Upper lobe of left lung (tissue), 6 donors: ENCODE measurements at regions not wholly inside any gene's neighbourhood (a gene's known extent, or its start where the extent isn't known, plus 50 kb on each side); places are given as distances from the start of the nearest gene placed in this dataset.

ENCODE experiments used
- ATAC-seq, 2 donors: fragments of 200-7000 bp; cut with Tn5 transposase; one replicate each; pipeline ENCODE4 v1.9.1; 2022; ENCODE audit warnings: mild to moderate bottlenecking in 2 of 2, moderate library complexity in 2 of 2; ENCODE audit not compliant: low FRiP score in 2 of 2
- DNase-seq, 2 donors: peaks; one replicate each; pipeline ENCODE4 v3.0.0-alpha.2; 2019 to 2020
- H3K27ac ChIP-seq, 4 donors: fragments of 200-600 bp; sonication (generic); one replicate each; pipeline ENCODE4 v1.5.1; 2016 to 2019
- H3K27me3 ChIP-seq, 4 donors: fragments of 200-600 bp; sonication (generic); one replicate each; pipeline ENCODE4 v1.5.1; 2017 to 2019
- H3K36me3 ChIP-seq, 4 donors: fragments of 200-600 bp; sonication (generic); one replicate each; pipeline ENCODE4 v1.5.1; 2016 to 2019
- H3K4me1 ChIP-seq, 4 donors: fragments of 200-600 bp; sonication (generic); one replicate each; pipeline ENCODE4 v1.5.1; 2018 to 2019
- H3K4me3 ChIP-seq, 4 donors: fragments of 200-600 bp; sonication (generic); one replicate each; pipeline ENCODE4 v1.5.1; 2017 to 2019; ENCODE audit warnings: mild to moderate bottlenecking in 2 of 4, moderate library complexity in 1 of 4
- H3K9me3 ChIP-seq, 4 donors: fragments of 200-600 bp; sonication (generic); one replicate each; pipeline ENCODE4 v1.5.1; 2018 to 2019
- CTCF ChIP-seq, 6 experiments: fragments of 450-650 bp in 4 of 6; fragments of 200-600 bp in 2 of 6; sonication (generic) in 2 of 6; IDR thresholded peaks; one replicate each; pipeline ENCODE4 v1.5.1; 2016 to 2019; ENCODE audit warnings: antibody characterized with exemption in 6 of 6
- EP300 ChIP-seq, 4 donors: sonication (generic); formaldehyde crosslinking; IDR thresholded peaks; one replicate each; pipeline ENCODE4 v1.5.1; 2017; ENCODE audit warnings: antibody characterized with exemption in 4 of 4, control low read depth in 2 of 4
- POLR2A ChIP-seq, 4 donors: fragments of 450-650 bp; IDR thresholded peaks; one replicate each; pipeline ENCODE4 v1.5.1; 2016 to 2017; ENCODE audit warnings: antibody characterized with exemption in 4 of 4, mild to moderate bottlenecking in 2 of 4
- POLR2AphosphoS5 ChIP-seq, 2 donors: sonication (generic); formaldehyde crosslinking; IDR thresholded peaks; one replicate each; pipeline ENCODE4 v1.5.1; 2017; ENCODE audit warnings: antibody characterized with exemption in 2 of 2
- WGBS, 2 donors: methylation state at CpG; one replicate each; pipeline ENCODE4 v1.1.5; 2017 to 2018; 5-methylcytosine and 5-hydroxymethylcytosine counted together
- donor health status: DM: no; HTN: no; CAD: no; lungs with moderate emphysema.
- donor health status: DM: no; HTN: yes; CAD: no; lungs with severe emphysema.

- WGBS, 2 donors = 78 to 82% methylated on average over 3 of the region's 3 CpGs
- no peaks in the 10 kb centered on the region for H3K4me1 ChIP-seq
Measured at GRCh38 chr5:109601736-109602135, 88.0 kb upstream of the MAN2A1 start.

GRCh38 chr5:109597893-109598292, 91.8 kb upstream of the MAN2A1 start:
- TF ChIP-seq CTCF (IDR thresholded peaks at IDR 0.05) (no peak), POLR2A (IDR thresholded peaks at IDR 0.05) (no peak), EP300 (IDR thresholded peaks at IDR 0.05) (no peak), POLR2AphosphoS5 (IDR thresholded peaks at IDR 0.05) (no peak)
- Histone ChIP-seq H3K9me3 (no peaks in the 10 kb centered on the region), H3K36me3 (no peaks in the 10 kb centered on the region), H3K27ac (no peak overlapping the region), H3K4me1 (no peaks in the 10 kb centered on the region), H3K4me3 (no peak overlapping the region), H3K27me3 (no peaks in the 10 kb centered on the region)
- no peak for DNase-seq
- ATAC-seq = no peak
- WGBS, 2 donors = 77 to 80% methylated on average over 4 of the region's 4 CpGs

More at GRCh38 chr5:109601736-109602135, 88.0 kb upstream of the MAN2A1 start:
- H3K27me3 ChIP-seq = no peaks in the 10 kb centered on the region
- no peaks in the 10 kb centered on the region for H3K9me3 ChIP-seq
- ATAC-seq = no peak
- H3K36me3 ChIP-seq = no peaks in the 10 kb centered on the region
- no peak for DNase-seq
- no peak overlapping the region for H3K27ac ChIP-seq
- H3K4me3 ChIP-seq = no peak overlapping the region
- no peak for TF ChIP-seq CTCF (IDR thresholded peaks at IDR 0.05)
- no peak for TF ChIP-seq POLR2AphosphoS5 (IDR thresholded peaks at IDR 0.05)

GRCh38 chr5:109594217-109594616, 95.5 kb upstream of the MAN2A1 start:
- Histone ChIP-seq H3K36me3 (no peaks in the 10 kb centered on the region), H3K27me3 (no peaks in the 10 kb centered on the region), H3K9me3 (no peaks in the 10 kb centered on the region), H3K4me1 (no peaks in the 10 kb centered on the region), H3K4me3 (no peak overlapping the region), H3K27ac (no peak overlapping the region)
- WGBS, 2 donors = 70 to 78% methylated on average over 3 of the region's 3 CpGs
- TF ChIP-seq EP300 (IDR thresholded peaks at IDR 0.05) (no peak), CTCF (IDR thresholded peaks at IDR 0.05) (no peak), POLR2A (IDR thresholded peaks at IDR 0.05) (no peak)
- no peak for ATAC-seq
- DNase-seq = no peak

- TF ChIP-seq POLR2A (IDR thresholded peaks at IDR 0.05) (no peak), CTCF (IDR thresholded peaks at IDR 0.05) (no peak), EP300 (IDR thresholded peaks at IDR 0.05) (no peak), POLR2AphosphoS5 (IDR thresholded peaks at IDR 0.05) (no peak)
- H3K9me3 ChIP-seq = no peaks in the 10 kb centered on the region
- 91% methylated on average over 3 of the region's 3 CpGs for WGBS, 2 donors
- H3K4me1 ChIP-seq = no peaks in the 10 kb centered on the region
- no peaks in the 10 kb centered on the region for H3K36me3 ChIP-seq
- DNase-seq = no peak
- no peaks in the 10 kb centered on the region for H3K27me3 ChIP-seq
- H3K27ac ChIP-seq = no peak overlapping the region
- H3K4me3 ChIP-seq = no peak overlapping the region
- ATAC-seq = no peak
Measured at GRCh38 chr5:109590799-109591198, 98.9 kb upstream of the MAN2A1 start.

GRCh38 chr5:109589986-109590385, 99.7 kb upstream of the MAN2A1 start:
- no peak overlapping the region for H3K27ac ChIP-seq
- no peaks in the 10 kb centered on the region for H3K4me1 ChIP-seq
- no peaks in the 10 kb centered on the region for H3K27me3 ChIP-seq
- ATAC-seq = no peak
- WGBS, 2 donors = 66 to 67% methylated on average over 4 of the region's 4 CpGs
- no peaks in the 10 kb centered on the region for H3K9me3 ChIP-seq
- H3K4me3 ChIP-seq = no peak overlapping the region
- no peak for DNase-seq
- TF ChIP-seq POLR2AphosphoS5 (IDR thresholded peaks at IDR 0.05) (no peak), EP300 (IDR thresholded peaks at IDR 0.05) (no peak), CTCF (IDR thresholded peaks at IDR 0.05) (no peak), POLR2A (IDR thresholded peaks at IDR 0.05) (no peak)
- no peaks in the 10 kb centered on the region for H3K36me3 ChIP-seq
